Panc1 (cell line): ENCODE measurements at regions not wholly inside any gene's neighbourhood (a gene's known extent, or its start where the extent isn't known, plus 50 kb on each side); places are given as distances from the start of the nearest gene placed in this dataset.

Experiments
- ATAC-seq: fragments of 200-7000 bp; cut with Tn5 transposase; 2 replicates; pipeline ENCODE4 v1.9.1; 2020; ENCODE audit warnings: mild to moderate bottlenecking, moderate library complexity
- BruUV-seq: library from RNA; stranded (reverse); fragments of 400-500 nt; replicated peaks from 2 replicates; lab custom pipeline; 2021; lab: Mats Ljungman, UMichigan
- CTCF ChIA-PET: fragments of 300-600 bp; sonication (Branson Sonifier 250); formaldehyde crosslinking; loops from one replicate; lab custom pipeline; 2022; ENCODE audit warnings: antibody characterized with exemption; lab: Charles Lee
- POLR2A ChIA-PET: fragments of 300-600 bp; sonication (Branson Sonifier 250); formaldehyde crosslinking; loops from one replicate; lab custom pipeline; 2022; ENCODE audit warnings: antibody characterized with exemption; lab: Charles Lee
- DNase-seq: peaks from one replicate; pipeline ENCODE4 v3.0.0-alpha.2; 2010; ENCODE audit warnings: low read depth, low spot score
- H3K27ac ChIP-seq: 2 replicates; pipeline ENCODE4 v1.5.1; 2011; ENCODE audit warnings: mild to moderate bottlenecking, low read length, inconsistent platforms
- H3K27me3 ChIP-seq: fragments of 200-500 bp; sonication (Bioruptor generic); 2 replicates; pipeline ENCODE4 v1.6.0; 2014; ENCODE audit warnings: low read length, inconsistent platforms; ENCODE audit not compliant: control insufficient read depth, insufficient read depth
- H3K36me3 ChIP-seq: fragments of 200-500 bp; sonication (Bioruptor generic); 2 replicates; pipeline ENCODE4 v1.5.1; 2014; ENCODE audit warnings: inconsistent platforms, mild to moderate bottlenecking, low read length, moderate library complexity; ENCODE audit not compliant: control insufficient read depth, insufficient read depth
- H3K4me1 ChIP-seq: 2 replicates; pipeline ENCODE4 v1.5.1; 2011; ENCODE audit warnings: inconsistent platforms, mild to moderate bottlenecking, low read length, moderate library complexity; ENCODE audit not compliant: control insufficient read depth, insufficient read depth
- H3K4me3 ChIP-seq, 2 experiments: 2 replicates each; pipeline ENCODE4 v1.5.1; 2011 to 2012; ENCODE audit warnings: low read depth in 2 of 2, low read length in 2 of 2, mild to moderate bottlenecking in 2 of 2, inconsistent platforms in 1 of 2, moderate library complexity in 1 of 2
- H3K9me3 ChIP-seq: fragments of 200-500 bp; sonication (Bioruptor generic); 2 replicates; pipeline ENCODE4 v1.5.1; 2014; ENCODE audit warnings: low read depth, mild to moderate bottlenecking, inconsistent platforms, low read length, moderate library complexity; ENCODE audit not compliant: control insufficient read depth, insufficient read depth
- CTCF ChIP-seq: fragments of 450-650 bp; IDR thresholded peaks from 2 replicates; pipeline ENCODE4 v1.5.1; 2017; ENCODE audit warnings: mild to moderate bottlenecking
- POLR2AphosphoS5 ChIP-seq: IDR thresholded peaks from 2 replicates; pipeline ENCODE4 v1.6.1; 2012; ENCODE audit warnings: mild to moderate bottlenecking, low read depth, low read length, moderate library complexity
- SIN3A ChIP-seq: IDR thresholded peaks from 2 replicates; pipeline ENCODE4 v1.6.1; 2012; ENCODE audit warnings: low read depth, mild to moderate bottlenecking, low read length, moderate library complexity, borderline replicate concordance; ENCODE audit not compliant: insufficient read depth
- TCF7L2 ChIP-seq: IDR thresholded peaks from 2 replicates; pipeline ENCODE4 v1.6.1; 2011; ENCODE audit warnings: mild to moderate bottlenecking, low read depth, low read length, inconsistent platforms
- in situ Hi-C: cut with HindIII; loops from 2 replicates; pipeline ENCODE4 v1.10.0; 2016; ENCODE audit warnings: low sequenced_read_pairs, low pct_unique_long_range_greater_than_20kb
- intact Hi-C: fragments of 100-400 bp; cut with micrococcal nuclease; formaldehyde crosslinking; loops from one replicate; pipeline ENCODE4 v1.10.0; 2022; ENCODE audit not compliant: unreplicated experiment
- TF ChIP-seq, protein P1 (sequence below), 2 experiments: IDR thresholded peaks; 2 replicates each; pipeline ENCODE4 v1.6.1; 2011 to 2012; ENCODE audit warnings: low read depth in 2 of 2, control low read depth in 1 of 2, low read length in 1 of 2, mild to moderate bottlenecking in 1 of 2, moderate library complexity in 1 of 2; ENCODE audit not compliant: insufficient read depth in 1 of 2

DNA sequence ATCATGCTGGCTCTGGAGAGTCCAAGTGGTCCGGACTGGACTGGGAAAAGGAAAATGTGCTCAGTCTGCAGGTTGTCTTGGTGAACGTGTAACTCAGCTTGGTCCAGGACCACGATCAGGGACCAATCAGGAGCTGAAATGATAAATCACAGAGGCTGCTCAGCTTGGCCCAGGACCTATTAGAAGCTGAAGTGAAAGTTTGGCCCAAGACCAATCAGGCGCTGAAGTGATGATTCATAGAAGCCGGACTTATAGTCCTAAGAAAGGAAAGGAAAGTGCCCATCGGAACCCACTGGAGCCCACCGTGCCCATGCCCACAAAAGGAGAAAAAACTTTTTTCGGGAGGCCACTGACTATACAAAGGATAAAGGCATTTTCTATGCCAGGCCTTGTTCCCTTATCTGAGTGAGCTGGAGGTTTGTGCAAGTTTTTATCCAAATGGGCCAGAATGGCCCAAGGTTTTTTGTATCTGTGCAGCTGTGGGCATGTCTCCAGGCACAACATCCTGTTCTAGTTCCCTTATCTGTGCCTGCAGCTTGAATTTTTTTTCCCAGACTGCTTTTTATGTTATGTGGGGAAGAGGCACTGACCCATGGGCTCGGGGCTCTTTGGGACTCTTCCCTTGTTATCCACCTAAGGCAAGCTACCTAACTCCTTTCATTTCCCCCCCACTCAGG lies 194.4 kb downstream of the FAM133A start:
- Histone ChIP-seq H3K4me3 (no peak overlapping the region), H3K4me1 (no peaks in the 10 kb centered on the region), H3K27ac (no peak overlapping the region), H3K27me3 (no peaks in the 10 kb centered on the region), H3K9me3 (no peaks in the 10 kb centered on the region), H3K36me3 (no peaks in the 10 kb centered on the region)
- ChIA-PET CTCF (no interaction called here), POLR2A (no interaction called here)
- no peak for ATAC-seq
- in situ Hi-C loops (no loop called here), intact Hi-C loops (no loop called here)
- TF ChIP-seq SIN3A (no peak), CTCF (no peak), TCF7L2 (no peak), POLR2AphosphoS5 (no peak)
- TF ChIP-seq, protein P1, sequence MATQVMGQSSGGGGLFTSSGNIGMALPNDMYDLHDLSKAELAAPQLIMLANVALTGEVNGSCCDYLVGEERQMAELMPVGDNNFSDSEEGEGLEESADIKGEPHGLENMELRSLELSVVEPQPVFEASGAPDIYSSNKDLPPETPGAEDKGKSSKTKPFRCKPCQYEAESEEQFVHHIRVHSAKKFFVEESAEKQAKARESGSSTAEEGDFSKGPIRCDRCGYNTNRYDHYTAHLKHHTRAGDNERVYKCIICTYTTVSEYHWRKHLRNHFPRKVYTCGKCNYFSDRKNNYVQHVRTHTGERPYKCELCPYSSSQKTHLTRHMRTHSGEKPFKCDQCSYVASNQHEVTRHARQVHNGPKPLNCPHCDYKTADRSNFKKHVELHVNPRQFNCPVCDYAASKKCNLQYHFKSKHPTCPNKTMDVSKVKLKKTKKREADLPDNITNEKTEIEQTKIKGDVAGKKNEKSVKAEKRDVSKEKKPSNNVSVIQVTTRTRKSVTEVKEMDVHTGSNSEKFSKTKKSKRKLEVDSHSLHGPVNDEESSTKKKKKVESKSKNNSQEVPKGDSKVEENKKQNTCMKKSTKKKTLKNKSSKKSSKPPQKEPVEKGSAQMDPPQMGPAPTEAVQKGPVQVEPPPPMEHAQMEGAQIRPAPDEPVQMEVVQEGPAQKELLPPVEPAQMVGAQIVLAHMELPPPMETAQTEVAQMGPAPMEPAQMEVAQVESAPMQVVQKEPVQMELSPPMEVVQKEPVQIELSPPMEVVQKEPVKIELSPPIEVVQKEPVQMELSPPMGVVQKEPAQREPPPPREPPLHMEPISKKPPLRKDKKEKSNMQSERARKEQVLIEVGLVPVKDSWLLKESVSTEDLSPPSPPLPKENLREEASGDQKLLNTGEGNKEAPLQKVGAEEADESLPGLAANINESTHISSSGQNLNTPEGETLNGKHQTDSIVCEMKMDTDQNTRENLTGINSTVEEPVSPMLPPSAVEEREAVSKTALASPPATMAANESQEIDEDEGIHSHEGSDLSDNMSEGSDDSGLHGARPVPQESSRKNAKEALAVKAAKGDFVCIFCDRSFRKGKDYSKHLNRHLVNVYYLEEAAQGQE (IDR thresholded peaks at IDR 0.05; ENCODE audit: insufficient read depth in 1 of 2, low read depth in 2 of 2, low read length in 1 of 2) = no peak
- no TSS peak for BruUV-seq
- no peak for DNase-seq

DNA sequence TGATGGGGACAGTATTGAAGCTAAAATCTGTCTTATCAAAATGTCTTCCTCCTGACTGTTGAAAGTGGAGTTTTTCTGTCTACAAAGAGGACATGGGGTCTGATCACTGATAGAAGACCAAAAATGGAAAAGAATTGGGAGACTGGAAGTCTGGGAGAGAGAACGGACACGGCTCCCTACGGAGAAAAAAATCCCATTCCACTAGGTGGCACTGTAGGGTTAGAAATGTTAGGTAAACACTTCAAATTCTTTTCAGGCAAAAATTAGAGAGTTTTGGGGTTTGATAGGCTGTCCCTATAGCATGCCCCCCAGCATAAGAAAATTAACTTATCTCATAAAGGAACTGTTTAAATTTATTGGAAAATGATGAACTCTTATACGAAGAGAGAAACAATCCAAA lies 200.5 kb downstream of the FAM133A start:
- H3K4me3 ChIP-seq = no peak overlapping the region
- H3K27me3 ChIP-seq = no peaks in the 10 kb centered on the region
- H3K36me3 ChIP-seq = no peaks in the 10 kb centered on the region
- H3K9me3 ChIP-seq = no peaks in the 10 kb centered on the region
- no peak overlapping the region for H3K27ac ChIP-seq
- ATAC-seq = no peak
- intact Hi-C loops (loop anchor here (5.0 to 10.0 kb wide), 2 partner anchors 180 to 413 kb away; no protein-coding TSS in a partner anchor), in situ Hi-C loops (no loop called here)
- ChIA-PET POLR2A (no interaction called here), CTCF (no interaction called here)
- no TSS peak for BruUV-seq
- DNase-seq = no peak
- H3K4me1 ChIP-seq = no peaks in the 10 kb centered on the region
- TF ChIP-seq TCF7L2 (no peak), SIN3A (no peak), CTCF (peak; percentile 53)
